GM21515 (cell line): ENCODE measurements at regions not wholly inside any gene's neighbourhood (a gene's known extent, or its start where the extent isn't known, plus 50 kb on each side); places are given as distances from the start of the nearest gene placed in this dataset.
A peak's percentile ranks its signal among the peaks of the same experiment; 100 is the strongest.

ENCODE experiments used
- ATAC-seq: cut with Tn5 transposase; IDR thresholded peaks from one replicate; pipeline ENCODE4 v1.9.1; 2021; ENCODE audit not compliant: unreplicated experiment

DNA sequence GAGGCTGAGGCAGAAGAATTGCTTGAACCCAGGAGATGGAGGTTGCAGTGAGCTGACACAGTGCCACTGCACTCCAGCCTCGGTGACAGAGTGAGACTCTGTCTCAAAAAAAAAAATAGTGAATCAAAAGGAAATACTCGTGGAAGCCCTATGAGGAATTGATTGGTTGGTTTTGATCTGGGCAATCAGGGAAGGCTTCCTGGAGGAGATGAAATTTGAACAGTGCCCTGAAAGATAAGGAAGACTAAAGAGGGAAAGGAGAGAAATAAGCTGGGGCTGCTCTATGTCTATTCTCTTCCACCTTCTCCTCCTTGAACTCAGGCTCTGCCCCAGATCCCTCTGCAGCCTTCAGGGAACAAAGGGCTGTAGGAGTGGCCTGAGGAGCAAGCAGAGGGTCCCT lies 54.1 kb downstream of the IRF2BPL start:
- no peak for ATAC-seq

GRCh38 chr14:76971549-76971948 lies 57.0 kb downstream of the IRF2BPL start:
- no peak for ATAC-seq

GRCh38 chr14:76968621-76969063 lies 59.9 kb downstream of the IRF2BPL start:
- ATAC-seq = no peak

- no peak for ATAC-seq
Observed at GRCh38 chr14:76967788-76968187, 60.7 kb downstream of the IRF2BPL start.

- no peak for ATAC-seq
Observed at GRCh38 chr14:76965232-76965631, 63.3 kb downstream of the IRF2BPL start.

DNA sequence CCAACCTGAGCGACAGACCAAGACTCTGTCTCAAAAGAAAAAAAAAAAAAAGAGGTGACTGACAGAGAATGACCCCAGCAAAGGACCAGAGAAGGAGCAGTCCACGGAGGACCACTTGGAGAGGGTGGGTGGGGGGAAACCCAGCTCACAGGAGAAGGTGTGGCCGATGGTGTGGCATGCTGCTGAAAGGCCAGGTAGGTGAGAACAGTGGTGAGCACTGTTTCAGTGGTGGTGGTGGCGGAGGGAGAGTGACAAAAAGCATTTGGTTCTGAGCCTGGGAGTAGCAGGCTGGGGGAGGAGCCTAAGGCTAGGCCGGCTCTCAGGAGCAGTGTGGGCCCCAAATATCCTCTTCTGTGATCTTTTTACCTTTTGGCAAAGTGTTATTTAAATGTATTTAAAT lies 63.8 kb downstream of the IRF2BPL start:
- no peak for ATAC-seq

DNA sequence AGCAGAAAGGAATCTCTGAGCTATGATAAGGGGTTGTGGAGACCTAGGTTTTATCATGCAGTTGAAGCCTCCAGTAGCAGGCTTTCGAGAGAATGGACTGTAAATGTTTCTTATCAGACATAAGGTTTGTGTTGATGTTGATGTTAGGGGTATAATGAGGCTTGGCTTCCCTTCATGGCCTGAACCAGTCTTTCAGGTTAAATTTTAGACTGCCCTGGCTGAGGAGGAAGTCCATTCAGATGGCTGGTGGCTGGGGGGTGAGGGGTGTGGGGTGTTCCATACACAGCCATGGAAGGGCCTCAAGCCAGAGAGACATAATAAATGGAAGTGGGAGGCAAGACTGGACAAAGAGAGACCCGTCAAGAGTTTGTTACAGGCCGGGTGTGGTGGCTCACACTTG lies 65.1 kb downstream of the IRF2BPL start:
- no peak for ATAC-seq

DNA sequence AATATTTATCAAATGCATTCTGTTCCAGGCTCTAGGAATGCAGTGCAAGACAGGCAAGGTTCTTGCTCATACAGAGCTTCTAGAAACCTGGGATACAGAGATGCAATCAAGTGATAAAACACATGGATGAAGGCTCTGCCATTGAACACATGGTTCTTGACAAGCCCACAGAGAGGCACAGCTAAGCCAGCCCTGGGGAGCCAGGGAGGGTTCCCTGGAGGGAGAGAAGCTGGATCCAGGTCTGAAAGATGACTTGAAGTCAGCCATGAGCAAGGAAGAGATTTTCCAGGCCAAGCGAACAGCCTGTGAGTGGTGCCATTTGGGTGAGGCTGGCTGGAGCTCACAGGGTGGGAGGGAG lies 66.2 kb downstream of the IRF2BPL start:
- no peak for ATAC-seq

DNA sequence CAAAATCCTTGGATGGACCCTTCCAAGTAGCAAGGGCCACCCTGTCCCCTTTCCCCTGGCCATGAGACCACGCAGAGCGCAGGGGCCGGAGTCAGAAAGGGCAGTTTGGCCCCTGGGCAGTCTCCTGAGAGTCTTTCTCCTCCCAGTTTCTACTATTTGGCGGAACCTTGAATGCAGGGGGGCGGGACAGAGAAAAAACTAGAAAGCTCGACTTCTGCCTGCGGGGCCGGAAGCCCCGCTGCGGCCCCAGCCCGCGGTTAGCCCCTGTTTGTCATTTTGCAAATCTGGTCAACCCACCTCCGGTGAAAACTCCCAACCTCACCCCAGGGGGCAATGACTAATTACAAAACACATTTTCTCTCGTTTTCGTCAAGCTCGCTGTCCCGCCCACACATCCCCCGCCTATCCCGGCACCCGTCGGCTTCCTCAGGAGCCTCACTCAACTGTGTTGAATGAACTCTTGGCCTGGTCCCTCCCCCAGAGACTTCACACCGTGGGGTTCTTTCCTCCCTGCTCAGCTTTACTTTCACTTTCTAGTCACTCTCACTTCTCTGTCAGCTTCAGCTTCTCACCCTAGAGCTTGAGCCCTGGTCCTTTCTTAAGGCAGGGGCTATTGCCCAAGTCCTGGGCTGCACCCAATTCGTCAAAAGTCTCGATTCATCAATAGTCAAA lies 66.7 kb downstream of the IRF2BPL start:
- peak; percentile 77 for ATAC-seq

DNA sequence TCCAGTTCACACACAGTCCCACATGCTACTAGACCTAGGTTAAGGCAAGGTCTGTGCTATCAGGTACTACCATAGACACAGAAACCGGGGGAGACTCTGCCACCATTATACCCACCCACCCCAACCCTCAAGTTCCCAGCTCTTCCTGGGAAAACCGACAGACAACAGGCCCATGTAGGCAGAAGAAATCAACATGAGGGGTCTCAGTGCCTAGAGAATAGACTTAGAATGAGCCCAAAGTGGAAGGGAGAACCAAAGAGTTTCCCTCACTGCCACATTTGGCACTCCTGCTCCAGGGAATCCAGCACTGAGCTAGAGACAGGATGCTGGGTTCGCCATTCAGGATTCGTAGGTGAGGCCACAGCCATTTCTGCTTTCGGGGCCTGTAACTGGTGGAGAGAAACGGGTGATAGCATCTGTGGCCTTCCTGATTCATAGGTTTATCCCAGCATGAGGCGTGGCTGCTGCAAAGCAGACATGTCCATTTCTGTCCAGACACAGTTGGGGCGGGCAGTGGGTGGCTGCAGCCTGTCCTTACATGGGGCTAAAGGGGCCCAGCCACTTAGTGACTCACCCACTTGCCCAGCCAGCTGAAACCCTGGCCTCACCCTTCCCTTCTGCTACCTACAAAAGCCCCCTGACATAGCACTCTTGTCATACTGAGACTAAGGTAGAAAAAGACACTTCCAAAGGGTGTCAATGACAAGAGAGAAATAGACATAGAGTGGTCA lies 69.4 kb downstream of the IRF2BPL start:
- ATAC-seq = peak; percentile 24

DNA sequence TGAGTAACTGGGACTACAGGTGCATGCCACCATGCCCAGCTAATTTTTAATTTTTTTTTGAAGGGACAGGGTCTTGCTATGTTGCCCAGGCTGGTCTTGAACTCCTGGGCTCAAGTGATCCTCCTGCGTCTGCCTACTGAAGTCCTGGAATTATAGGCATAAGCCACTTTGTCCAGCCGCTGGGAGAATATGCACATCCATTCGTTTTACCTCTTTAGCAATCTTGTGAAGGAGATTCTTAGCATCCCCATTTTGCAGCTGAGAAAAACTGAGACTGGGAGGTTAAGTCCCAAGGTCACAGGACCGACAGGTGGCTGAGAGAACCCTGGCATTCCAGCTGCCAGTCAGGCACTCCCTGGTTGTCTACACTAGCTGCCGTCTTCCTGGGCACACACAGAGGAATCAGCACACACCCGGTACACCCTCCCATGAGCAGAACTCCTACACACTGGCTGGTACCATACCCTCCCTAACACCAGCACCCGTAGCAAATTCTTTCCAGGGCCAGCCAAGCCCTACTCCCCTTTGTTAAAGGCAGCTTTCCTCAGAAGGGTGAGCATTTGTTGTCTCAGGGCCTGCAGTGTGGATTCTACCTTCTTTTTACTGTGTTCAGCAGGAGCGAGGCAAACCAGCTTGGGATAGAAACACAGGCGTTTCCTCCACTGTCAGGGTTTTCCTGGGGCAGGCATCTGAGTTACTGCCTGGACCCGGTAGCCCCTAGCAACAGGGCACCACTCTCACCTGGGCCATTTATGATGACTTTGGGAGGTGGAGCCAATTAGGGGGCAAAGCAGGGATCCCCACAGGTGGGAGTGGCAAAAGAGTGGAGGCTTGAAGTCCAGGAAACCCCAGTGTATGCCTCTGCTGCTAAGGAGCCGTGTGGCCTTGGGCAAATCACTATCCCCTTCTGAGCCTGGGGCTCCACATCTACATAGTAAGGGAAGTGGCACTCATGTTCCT lies 70.2 kb downstream of the IRF2BPL start:
- no peak for ATAC-seq

DNA sequence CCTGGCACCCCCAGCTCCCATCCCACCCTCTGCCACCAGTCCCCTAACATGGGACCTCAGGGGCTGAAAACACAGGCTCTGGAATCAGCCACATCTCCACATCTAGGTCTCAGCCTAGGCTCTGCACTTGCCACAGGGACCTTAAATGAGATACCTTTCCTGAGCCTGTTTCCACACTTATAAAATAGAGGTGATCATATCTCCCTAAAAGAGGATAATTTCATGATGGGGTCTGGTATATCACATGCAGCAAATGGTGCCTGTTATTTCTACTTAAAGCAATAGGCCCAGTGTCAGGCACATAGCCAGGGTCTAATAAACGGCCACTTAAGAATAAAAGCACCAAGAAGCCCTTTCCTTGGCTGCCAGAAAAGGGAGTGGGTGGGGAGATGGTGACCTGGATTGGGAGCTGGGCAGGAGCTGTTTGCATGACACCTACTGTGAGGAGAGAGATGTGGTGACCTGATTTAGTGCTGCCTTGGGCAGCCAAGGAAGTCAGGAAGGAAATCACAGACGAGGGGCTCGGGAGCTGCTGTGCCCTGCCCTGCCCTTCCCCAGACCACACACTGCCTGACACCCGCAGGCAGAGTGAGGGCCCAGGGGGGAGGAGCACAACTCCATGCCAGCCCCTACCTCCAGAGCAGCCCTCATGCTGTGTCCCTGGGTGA lies 71.2 kb downstream of the IRF2BPL start:
- ATAC-seq = no peak

DNA sequence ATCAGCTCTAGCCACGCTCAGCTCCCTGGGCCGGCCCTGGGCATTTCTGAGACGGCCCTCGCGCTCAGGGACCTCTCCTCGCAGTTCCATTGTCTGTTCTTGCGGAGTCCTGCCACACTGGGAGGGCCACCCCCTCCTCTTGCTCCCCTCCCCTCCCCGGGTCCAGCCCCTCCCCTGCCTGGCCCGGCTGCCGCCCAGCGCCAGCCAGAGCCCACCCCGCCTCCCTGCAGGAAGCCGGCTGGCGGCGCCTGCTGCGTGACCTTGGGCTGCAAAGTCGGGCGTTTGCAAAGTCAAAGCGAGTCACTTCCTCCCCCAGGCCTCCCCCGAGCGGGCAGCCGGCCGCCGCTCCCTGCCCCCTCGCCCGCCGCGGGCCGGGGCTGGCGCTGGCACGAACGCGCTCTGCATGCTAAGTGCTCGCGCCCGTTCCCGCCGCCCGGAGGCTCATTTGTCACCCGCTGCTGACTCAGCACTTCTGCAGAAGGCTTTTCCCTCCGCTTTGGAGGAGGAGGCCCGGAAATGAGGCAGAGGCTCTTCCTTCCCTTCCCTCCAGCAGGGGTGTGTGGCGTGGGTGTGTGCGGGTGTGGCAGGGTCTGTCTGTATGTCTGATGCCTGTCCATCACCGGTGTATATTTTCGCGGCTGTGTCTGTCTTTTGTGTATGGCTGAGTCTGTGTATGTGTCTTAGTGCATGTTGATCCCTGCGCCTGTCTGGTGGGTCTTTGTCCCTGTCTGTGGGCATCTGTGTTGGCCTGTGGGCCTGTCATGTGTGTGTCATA lies 72.0 kb downstream of the IRF2BPL start:
- peak; percentile 35 for ATAC-seq

DNA sequence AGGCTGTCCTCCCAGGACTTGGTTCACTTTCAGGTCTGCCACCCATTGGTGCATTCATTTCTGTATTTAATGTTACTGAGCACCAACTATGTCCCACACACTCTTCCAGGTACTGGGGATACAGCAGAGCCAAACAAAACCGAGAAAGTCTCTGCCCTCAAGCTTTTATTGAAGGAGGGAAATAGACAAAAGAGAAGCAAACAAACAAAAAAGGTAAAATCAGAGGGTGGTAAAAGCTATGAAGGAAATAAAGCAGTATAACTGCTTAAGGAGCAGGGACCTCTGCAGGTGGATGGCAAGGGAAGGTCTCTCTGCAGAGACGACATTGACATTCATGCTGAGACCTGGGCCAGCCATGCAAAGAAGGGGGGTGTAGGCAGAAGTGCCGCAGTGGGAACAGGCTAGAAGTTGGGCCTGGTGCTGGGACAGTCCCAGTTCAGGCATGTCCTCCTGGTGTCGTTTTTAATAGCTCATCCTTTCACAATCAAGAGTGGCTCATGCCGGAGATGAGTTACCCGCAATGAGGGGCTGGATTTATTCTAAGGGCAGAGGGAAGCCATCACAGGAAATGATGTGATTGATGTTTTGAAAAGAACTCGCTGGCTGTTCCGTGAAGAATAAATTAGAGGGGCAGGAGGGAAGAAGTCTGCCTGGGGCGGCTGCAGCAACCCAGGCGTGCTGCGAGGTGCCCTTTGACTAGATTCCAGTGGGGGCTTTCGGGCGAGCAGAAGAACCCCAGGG lies 72.8 kb downstream of the IRF2BPL start:
- peak; percentile 26 for ATAC-seq

DNA sequence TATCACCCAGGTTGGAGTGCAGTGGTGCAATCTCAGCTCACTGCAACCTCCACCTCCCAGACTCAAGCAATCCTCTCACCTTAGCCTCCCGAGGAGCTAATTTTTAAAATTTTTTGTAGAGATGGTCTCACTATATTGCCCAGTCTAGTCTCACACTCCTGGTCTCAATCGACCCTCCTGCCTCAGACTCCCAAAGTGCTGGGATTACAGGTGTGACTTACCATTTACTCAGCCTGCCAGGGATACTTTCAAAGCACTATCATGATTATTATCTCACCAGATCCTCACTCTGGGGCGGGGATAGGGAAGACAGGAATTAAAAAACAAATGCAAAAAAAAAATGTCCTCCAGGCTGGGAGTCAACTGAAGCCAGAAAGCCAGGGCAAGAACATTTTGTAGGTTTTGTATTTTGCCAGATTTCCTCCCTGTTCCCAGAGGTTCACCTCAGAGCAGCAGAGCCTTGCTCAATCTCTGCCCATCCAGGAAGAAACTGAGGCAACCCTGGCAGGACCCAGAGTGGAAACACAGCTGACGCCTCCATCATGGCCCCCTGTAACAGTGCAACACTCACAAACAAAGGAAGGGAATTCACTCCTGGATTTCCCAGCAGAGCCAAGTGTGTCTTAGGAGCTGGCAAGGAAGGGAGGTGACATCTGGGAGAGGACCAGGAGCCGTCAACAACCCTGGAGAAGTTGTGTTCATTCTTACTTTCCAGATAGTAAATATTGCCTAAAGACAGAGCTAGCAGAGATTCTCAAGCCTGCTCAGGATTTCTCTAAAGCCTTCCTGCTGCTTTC lies 73.9 kb downstream of the IRF2BPL start:
- no peak for ATAC-seq

DNA sequence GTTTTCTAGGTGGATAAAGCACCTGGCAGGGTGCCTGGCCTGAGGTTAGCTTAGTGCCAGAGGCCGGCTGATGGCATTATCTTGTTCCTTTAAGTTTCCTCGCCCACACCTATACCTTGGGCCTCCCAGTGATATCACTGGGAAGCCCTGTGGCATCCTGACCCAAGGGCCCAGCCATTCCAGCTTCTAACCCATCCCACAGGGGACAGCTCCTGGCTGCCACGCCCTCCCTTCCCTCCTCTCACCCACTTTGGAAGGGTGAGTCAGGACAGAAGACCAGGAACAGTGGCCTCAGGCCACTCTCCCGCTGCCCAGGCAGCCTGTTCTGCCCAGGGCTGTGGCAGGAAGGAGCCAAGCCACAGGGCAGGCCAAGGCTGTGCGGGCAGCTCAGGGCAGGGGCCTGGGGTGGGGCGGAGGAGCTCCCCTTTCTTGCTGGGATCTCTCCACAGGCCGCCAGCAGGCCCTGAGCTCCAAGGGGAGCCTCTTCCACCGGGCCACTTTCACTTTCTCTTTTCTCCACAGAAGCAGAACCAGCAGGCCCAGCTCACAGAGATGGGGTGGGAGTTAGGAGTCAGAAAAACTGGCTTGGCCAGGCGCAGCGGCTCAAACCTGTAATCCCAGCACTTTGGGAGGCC lies 75.1 kb downstream of the IRF2BPL start:
- no peak for ATAC-seq

DNA sequence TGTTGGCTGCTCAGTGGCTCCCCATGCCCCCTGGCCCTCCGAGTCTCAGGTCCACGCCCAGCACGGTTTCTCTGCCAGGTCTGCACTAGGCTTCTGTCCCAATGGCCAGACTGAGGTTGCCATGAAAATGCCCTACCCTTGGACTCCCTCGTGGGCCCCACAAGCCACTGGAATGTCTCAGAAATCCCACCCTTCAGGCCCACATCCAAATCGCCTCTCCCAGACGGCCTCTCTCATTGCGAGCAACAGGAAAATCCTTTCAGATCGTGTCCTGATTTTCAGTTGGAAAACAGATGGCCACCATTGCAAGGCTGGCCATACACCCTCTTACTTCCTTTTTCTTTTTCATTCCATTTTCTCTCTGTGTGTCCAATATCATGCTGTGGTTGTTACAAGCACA lies 77.3 kb downstream of the IRF2BPL start:
- no peak for ATAC-seq
